IMR-90 (cell line): ENCODE measurements at regions not wholly inside any gene's neighbourhood (a gene's known extent, or its start where the extent isn't known, plus 50 kb on each side); places are given as distances from the start of the nearest gene placed in this dataset.
"Not testable (repeated sequence)": the region's sequence is repeated elsewhere in the genome, so short reads cannot be mapped to it uniquely, and the experiment has no call there.

Source experiments
- CHD1 ChIP-seq: IDR thresholded peaks from 2 replicates; pipeline ENCODE4 v1.6.1; 2012; ENCODE audit warnings: low read depth, low read length, improper control_type of control experiment
- FOS ChIP-seq: fragments of 150-350 bp; IDR thresholded peaks from 2 replicates; pipeline ENCODE4 v1.6.1; 2016; ENCODE audit warnings: low read depth, low read length
- MAFK ChIP-seq: IDR thresholded peaks from 2 replicates; pipeline ENCODE4 v1.6.1; 2012; ENCODE audit warnings: low read depth, low read length, improper control_type of control experiment
- POLR2A ChIP-seq: IDR thresholded peaks from 2 replicates; pipeline ENCODE4 v1.6.1; 2012; ENCODE audit warnings: mild to moderate bottlenecking, low read depth, low read length
- RAD21 ChIP-seq: IDR thresholded peaks from 2 replicates; pipeline ENCODE4 v1.6.1; 2012; ENCODE audit warnings: low read length, improper control_type of control experiment
- SMC3 ChIP-seq: fragments of 150-350 bp; IDR thresholded peaks from 2 replicates; pipeline ENCODE4 v1.6.1; 2016; ENCODE audit warnings: low read depth, mild to moderate bottlenecking, antibody characterized with exemption, low read length, moderate library complexity
- TF ChIP-seq, protein P1 (sequence below): conservative IDR thresholded peaks from 2 replicates; pipeline ENCODE4 v1.5.1; 2012; ENCODE audit warnings: mild to moderate bottlenecking, low read depth, low read length, improper control_type of control experiment

DNA sequence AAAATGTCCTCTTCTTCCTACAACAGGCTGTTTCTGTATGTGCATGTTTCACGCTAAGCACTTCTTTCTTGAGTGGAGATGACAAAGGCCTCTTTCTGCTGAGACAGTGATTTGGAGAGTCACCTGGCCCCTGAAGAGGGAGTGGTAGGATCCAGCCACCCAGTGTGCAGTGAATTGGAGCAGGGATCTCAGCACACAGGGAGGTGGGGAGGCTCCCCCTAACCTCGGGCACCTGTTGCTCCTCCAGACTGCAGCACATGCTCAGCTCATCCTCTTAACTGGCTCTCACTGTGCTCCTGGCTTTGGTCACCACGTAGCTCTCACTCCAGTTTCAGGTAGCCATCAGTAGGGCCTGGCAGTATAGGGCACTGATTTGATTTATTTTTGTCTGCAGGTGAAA lies 87.6 kb upstream of the GPR89A start:
- TF ChIP-seq, protein P1, sequence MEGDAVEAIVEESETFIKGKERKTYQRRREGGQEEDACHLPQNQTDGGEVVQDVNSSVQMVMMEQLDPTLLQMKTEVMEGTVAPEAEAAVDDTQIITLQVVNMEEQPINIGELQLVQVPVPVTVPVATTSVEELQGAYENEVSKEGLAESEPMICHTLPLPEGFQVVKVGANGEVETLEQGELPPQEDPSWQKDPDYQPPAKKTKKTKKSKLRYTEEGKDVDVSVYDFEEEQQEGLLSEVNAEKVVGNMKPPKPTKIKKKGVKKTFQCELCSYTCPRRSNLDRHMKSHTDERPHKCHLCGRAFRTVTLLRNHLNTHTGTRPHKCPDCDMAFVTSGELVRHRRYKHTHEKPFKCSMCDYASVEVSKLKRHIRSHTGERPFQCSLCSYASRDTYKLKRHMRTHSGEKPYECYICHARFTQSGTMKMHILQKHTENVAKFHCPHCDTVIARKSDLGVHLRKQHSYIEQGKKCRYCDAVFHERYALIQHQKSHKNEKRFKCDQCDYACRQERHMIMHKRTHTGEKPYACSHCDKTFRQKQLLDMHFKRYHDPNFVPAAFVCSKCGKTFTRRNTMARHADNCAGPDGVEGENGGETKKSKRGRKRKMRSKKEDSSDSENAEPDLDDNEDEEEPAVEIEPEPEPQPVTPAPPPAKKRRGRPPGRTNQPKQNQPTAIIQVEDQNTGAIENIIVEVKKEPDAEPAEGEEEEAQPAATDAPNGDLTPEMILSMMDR = not testable (repeated sequence)
- TF ChIP-seq SMC3, FOS, CHD1, POLR2A, RAD21, MAFK: not testable (repeated sequence)
